ENCODE measurements at regions not wholly inside any gene's neighbourhood (a gene's known extent, or its start where the extent isn't known, plus 50 kb on each side); places are given as distances from the start of the nearest gene placed in this dataset.
"Not testable (repeated sequence)": the region's sequence is repeated elsewhere in the genome, so short reads cannot be mapped to it uniquely, and the experiment has no call there.

- Histone ChIP-seq H3K4me1 (ENCODE audit: control insufficient read depth in 1 of 2, insufficient read depth in 2 of 2, low read length in 2 of 2) (no peaks in the 10 kb centered on the region), H3K9me3 (ENCODE audit: control insufficient read depth, low read length) (no peaks in the 10 kb centered on the region), H3K27ac (ENCODE audit: low read depth in 1 of 2, low read length in 2 of 2) (no peak overlapping the region), H3K36me3 (ENCODE audit: control insufficient read depth in 1 of 2, insufficient read depth in 2 of 2, low read length in 1 of 2) (no peaks in the 10 kb centered on the region), H3K27me3 (ENCODE audit: control insufficient read depth in 1 of 2, insufficient read depth in 2 of 2, low read length in 1 of 2) (no peaks in the 10 kb centered on the region), H3K4me3 (ENCODE audit: low read length in 2 of 2) (no peak overlapping the region)
- DNase-seq (no peak), ATAC-seq (ENCODE audit: low FRiP score) (no peak)
- intact Hi-C loops (cut with DNase I) = no loop called here
Observed at GRCh38 chr20:53811577-53811976, 217.9 kb upstream of the ZNF217 start.

GRCh38 chr20:53810661-53811355 is 217.2 kb upstream of the ZNF217 start:
- WGBS, 2 donors = 79 to 85% methylated on average over 6 of the region's 6 CpGs
- H3K27ac ChIP-seq (ENCODE audit: low read depth in 1 of 2, low read length in 2 of 2) = no peak overlapping the region
- intact Hi-C loops (cut with DNase I) = no loop called here

GRCh38 chr20:53809728-53810365 is 216.2 kb upstream of the ZNF217 start:
- Histone ChIP-seq H3K36me3 (ENCODE audit: control insufficient read depth in 1 of 2, insufficient read depth in 2 of 2, low read length in 1 of 2) (no peaks in the 10 kb centered on the region), H3K27ac (ENCODE audit: low read depth in 1 of 2, low read length in 2 of 2) (no peak overlapping the region), H3K9me3 (ENCODE audit: control insufficient read depth, low read length) (no peaks in the 10 kb centered on the region), H3K27me3 (ENCODE audit: control insufficient read depth in 1 of 2, insufficient read depth in 2 of 2, low read length in 1 of 2) (no peaks in the 10 kb centered on the region), H3K4me3 (ENCODE audit: low read length in 2 of 2) (no peak overlapping the region), H3K4me1 (ENCODE audit: control insufficient read depth in 1 of 2, insufficient read depth in 2 of 2, low read length in 2 of 2) (no peaks in the 10 kb centered on the region)
- DNase-seq (no peak), ATAC-seq (ENCODE audit: low FRiP score) (no peak)
- intact Hi-C loops (cut with DNase I) = no loop called here
- WGBS, 2 donors = 83 to 87% methylated on average over 2 of the region's 2 CpGs

More at GRCh38 chr20:53810661-53811355, 217.2 kb upstream of the ZNF217 start:
- H3K36me3 ChIP-seq (ENCODE audit: control insufficient read depth in 1 of 2, insufficient read depth in 2 of 2, low read length in 1 of 2) = no peaks in the 10 kb centered on the region
- no peak for DNase-seq
- no peak overlapping the region for H3K4me3 ChIP-seq (ENCODE audit: low read length in 2 of 2)
- H3K9me3 ChIP-seq (ENCODE audit: control insufficient read depth, low read length) = no peaks in the 10 kb centered on the region
- ATAC-seq (ENCODE audit: low FRiP score) = no peak
- no peaks in the 10 kb centered on the region for H3K27me3 ChIP-seq (ENCODE audit: control insufficient read depth in 1 of 2, insufficient read depth in 2 of 2, low read length in 1 of 2)
- H3K4me1 ChIP-seq (ENCODE audit: control insufficient read depth in 1 of 2, insufficient read depth in 2 of 2, low read length in 2 of 2) = no peaks in the 10 kb centered on the region

GRCh38 chr20:53809217-53809616 is 215.6 kb upstream of the ZNF217 start:
- Histone ChIP-seq H3K4me3 (ENCODE audit: low read length in 2 of 2) (no peak overlapping the region), H3K4me1 (ENCODE audit: control insufficient read depth in 1 of 2, insufficient read depth in 2 of 2, low read length in 2 of 2) (no peaks in the 10 kb centered on the region), H3K36me3 (ENCODE audit: control insufficient read depth in 1 of 2, insufficient read depth in 2 of 2, low read length in 1 of 2) (no peaks in the 10 kb centered on the region), H3K27ac (ENCODE audit: low read depth in 1 of 2, low read length in 2 of 2) (no peak overlapping the region), H3K9me3 (ENCODE audit: control insufficient read depth, low read length) (no peaks in the 10 kb centered on the region), H3K27me3 (ENCODE audit: control insufficient read depth in 1 of 2, insufficient read depth in 2 of 2, low read length in 1 of 2) (no peaks in the 10 kb centered on the region)
- WGBS, 2 donors = 66 to 76% methylated on average over 2 of the region's 2 CpGs
- DNase-seq = no peak
- ATAC-seq (ENCODE audit: low FRiP score) = no peak
- intact Hi-C loops (cut with DNase I) = no loop called here

GRCh38 chr20:53808733-53809132 is 215.1 kb upstream of the ZNF217 start:
- Histone ChIP-seq H3K4me1 (ENCODE audit: control insufficient read depth in 1 of 2, insufficient read depth in 2 of 2, low read length in 2 of 2) (no peaks in the 10 kb centered on the region), H3K27ac (ENCODE audit: low read depth in 1 of 2, low read length in 2 of 2) (no peak overlapping the region), H3K4me3 (ENCODE audit: low read length in 2 of 2) (no peak overlapping the region), H3K9me3 (ENCODE audit: control insufficient read depth, low read length) (no peaks in the 10 kb centered on the region), H3K27me3 (ENCODE audit: control insufficient read depth in 1 of 2, insufficient read depth in 2 of 2, low read length in 1 of 2) (no peaks in the 10 kb centered on the region), H3K36me3 (ENCODE audit: control insufficient read depth in 1 of 2, insufficient read depth in 2 of 2, low read length in 1 of 2) (no peaks in the 10 kb centered on the region)
- no peak for ATAC-seq (ENCODE audit: low FRiP score)
- DNase-seq = no peak
- WGBS, 2 donors = 86 to 89% methylated on average over 3 of the region's 3 CpGs
- intact Hi-C loops (cut with DNase I) = no loop called here

GRCh38 chr20:53808302-53808701 is 214.7 kb upstream of the ZNF217 start:
- H3K27me3 ChIP-seq (ENCODE audit: control insufficient read depth in 1 of 2, insufficient read depth in 2 of 2, low read length in 1 of 2); ATAC-seq (ENCODE audit: low FRiP score); H3K4me3 ChIP-seq (ENCODE audit: low read length in 2 of 2); H3K27ac ChIP-seq (ENCODE audit: low read depth in 1 of 2, low read length in 2 of 2); H3K9me3 ChIP-seq (ENCODE audit: control insufficient read depth, low read length); H3K36me3 ChIP-seq (ENCODE audit: control insufficient read depth in 1 of 2, insufficient read depth in 2 of 2, low read length in 1 of 2); intact Hi-C loops (cut with DNase I); DNase-seq; H3K4me1 ChIP-seq (ENCODE audit: control insufficient read depth in 1 of 2, insufficient read depth in 2 of 2, low read length in 2 of 2): not testable (repeated sequence)
- WGBS, 2 donors = 97 to 98% methylated on average over 10 of the region's 10 CpGs

GRCh38 chr20:53806683-53807401 is 213.2 kb upstream of the ZNF217 start:
- H3K9me3 ChIP-seq (ENCODE audit: control insufficient read depth, low read length) = no peaks in the 10 kb centered on the region
- WGBS, 2 donors = 86 to 89% methylated on average over 6 of the region's 6 CpGs
- H3K27ac ChIP-seq (ENCODE audit: low read depth in 1 of 2, low read length in 2 of 2) = no peak overlapping the region
- ATAC-seq (ENCODE audit: low FRiP score) = no peak
- DNase-seq = no peak
- no peaks in the 10 kb centered on the region for H3K36me3 ChIP-seq (ENCODE audit: control insufficient read depth in 1 of 2, insufficient read depth in 2 of 2, low read length in 1 of 2)
- intact Hi-C loops (cut with DNase I) = no loop called here
- no peaks in the 10 kb centered on the region for H3K4me1 ChIP-seq (ENCODE audit: control insufficient read depth in 1 of 2, insufficient read depth in 2 of 2, low read length in 2 of 2)
- H3K27me3 ChIP-seq (ENCODE audit: control insufficient read depth in 1 of 2, insufficient read depth in 2 of 2, low read length in 1 of 2) = no peaks in the 10 kb centered on the region
- no peak overlapping the region for H3K4me3 ChIP-seq (ENCODE audit: low read length in 2 of 2)

GRCh38 chr20:53805895-53806384 is 212.3 kb upstream of the ZNF217 start:
- ATAC-seq (ENCODE audit: low FRiP score) (no peak), DNase-seq (no peak)
- H3K36me3 ChIP-seq (ENCODE audit: control insufficient read depth in 1 of 2, insufficient read depth in 2 of 2, low read length in 1 of 2) = no peaks in the 10 kb centered on the region
- intact Hi-C loops (cut with DNase I) = no loop called here
- no peaks in the 10 kb centered on the region for H3K4me1 ChIP-seq (ENCODE audit: control insufficient read depth in 1 of 2, insufficient read depth in 2 of 2, low read length in 2 of 2)
- no peak overlapping the region for H3K4me3 ChIP-seq (ENCODE audit: low read length in 2 of 2)
- H3K9me3 ChIP-seq (ENCODE audit: control insufficient read depth, low read length) = no peaks in the 10 kb centered on the region
- no peak overlapping the region for H3K27ac ChIP-seq (ENCODE audit: low read depth in 1 of 2, low read length in 2 of 2)
- no peaks in the 10 kb centered on the region for H3K27me3 ChIP-seq (ENCODE audit: control insufficient read depth in 1 of 2, insufficient read depth in 2 of 2, low read length in 1 of 2)
- 33 to 42% methylated on average over 5 of the region's 5 CpGs for WGBS, 2 donors

Measured in aorta (tissue), 5 donors.